Panc1 (cell line): ENCODE measurements at regions not wholly inside any gene's neighbourhood (a gene's known extent, or its start where the extent isn't known, plus 50 kb on each side); places are given as distances from the start of the nearest gene placed in this dataset.

ENCODE experiments used
- ATAC-seq: fragments of 200-7000 bp; cut with Tn5 transposase; 2 replicates; pipeline ENCODE4 v1.9.1; 2020; ENCODE audit warnings: mild to moderate bottlenecking, moderate library complexity
- BruUV-seq: library from RNA; stranded (reverse); fragments of 400-500 nt; replicated peaks from 2 replicates; lab custom pipeline; 2021; lab: Mats Ljungman, UMichigan
- CTCF ChIA-PET: fragments of 300-600 bp; sonication (Branson Sonifier 250); formaldehyde crosslinking; loops from one replicate; lab custom pipeline; 2022; ENCODE audit warnings: antibody characterized with exemption; lab: Charles Lee
- POLR2A ChIA-PET: fragments of 300-600 bp; sonication (Branson Sonifier 250); formaldehyde crosslinking; loops from one replicate; lab custom pipeline; 2022; ENCODE audit warnings: antibody characterized with exemption; lab: Charles Lee
- DNase-seq: peaks from one replicate; pipeline ENCODE4 v3.0.0-alpha.2; 2010; ENCODE audit warnings: low read depth, low spot score
- H3K27ac ChIP-seq: 2 replicates; pipeline ENCODE4 v1.5.1; 2011; ENCODE audit warnings: mild to moderate bottlenecking, low read length, inconsistent platforms
- H3K27me3 ChIP-seq: fragments of 200-500 bp; sonication (Bioruptor generic); 2 replicates; pipeline ENCODE4 v1.6.0; 2014; ENCODE audit warnings: low read length, inconsistent platforms; ENCODE audit not compliant: control insufficient read depth, insufficient read depth
- H3K36me3 ChIP-seq: fragments of 200-500 bp; sonication (Bioruptor generic); 2 replicates; pipeline ENCODE4 v1.5.1; 2014; ENCODE audit warnings: inconsistent platforms, mild to moderate bottlenecking, low read length, moderate library complexity; ENCODE audit not compliant: control insufficient read depth, insufficient read depth
- H3K4me1 ChIP-seq: 2 replicates; pipeline ENCODE4 v1.5.1; 2011; ENCODE audit warnings: inconsistent platforms, mild to moderate bottlenecking, low read length, moderate library complexity; ENCODE audit not compliant: control insufficient read depth, insufficient read depth
- H3K4me3 ChIP-seq, 2 experiments: 2 replicates each; pipeline ENCODE4 v1.5.1; 2011 to 2012; ENCODE audit warnings: low read depth in 2 of 2, low read length in 2 of 2, mild to moderate bottlenecking in 2 of 2, inconsistent platforms in 1 of 2, moderate library complexity in 1 of 2
- H3K9me3 ChIP-seq: fragments of 200-500 bp; sonication (Bioruptor generic); 2 replicates; pipeline ENCODE4 v1.5.1; 2014; ENCODE audit warnings: low read depth, mild to moderate bottlenecking, inconsistent platforms, low read length, moderate library complexity; ENCODE audit not compliant: control insufficient read depth, insufficient read depth
- CTCF ChIP-seq: fragments of 450-650 bp; IDR thresholded peaks from 2 replicates; pipeline ENCODE4 v1.5.1; 2017; ENCODE audit warnings: mild to moderate bottlenecking
- POLR2AphosphoS5 ChIP-seq: IDR thresholded peaks from 2 replicates; pipeline ENCODE4 v1.6.1; 2012; ENCODE audit warnings: mild to moderate bottlenecking, low read depth, low read length, moderate library complexity
- REST ChIP-seq, 2 experiments: IDR thresholded peaks; 2 replicates each; pipeline ENCODE4 v1.6.1; 2011 to 2012; ENCODE audit warnings: low read depth in 2 of 2, control low read depth in 1 of 2, low read length in 1 of 2, mild to moderate bottlenecking in 1 of 2, moderate library complexity in 1 of 2; ENCODE audit not compliant: insufficient read depth in 1 of 2
- SIN3A ChIP-seq: IDR thresholded peaks from 2 replicates; pipeline ENCODE4 v1.6.1; 2012; ENCODE audit warnings: low read depth, mild to moderate bottlenecking, low read length, moderate library complexity, borderline replicate concordance; ENCODE audit not compliant: insufficient read depth
- TCF7L2 ChIP-seq: IDR thresholded peaks from 2 replicates; pipeline ENCODE4 v1.6.1; 2011; ENCODE audit warnings: mild to moderate bottlenecking, low read depth, low read length, inconsistent platforms
- in situ Hi-C: cut with HindIII; loops from 2 replicates; pipeline ENCODE4 v1.10.0; 2016; ENCODE audit warnings: low sequenced_read_pairs, low pct_unique_long_range_greater_than_20kb
- intact Hi-C: fragments of 100-400 bp; cut with micrococcal nuclease; formaldehyde crosslinking; loops from one replicate; pipeline ENCODE4 v1.10.0; 2022; ENCODE audit not compliant: unreplicated experiment

- POLR2A ChIA-PET: no interaction called here
- Histone ChIP-seq H3K9me3 (no peaks in the 10 kb centered on the region), H3K4me1 (no peaks in the 10 kb centered on the region), H3K27ac (no peak overlapping the region), H3K27me3 (no peaks in the 10 kb centered on the region), H3K36me3 (no peaks in the 10 kb centered on the region), H3K4me3 (no peak overlapping the region)
- in situ Hi-C loops: no loop called here
- no peak for ATAC-seq
- TF ChIP-seq REST (IDR thresholded peaks at IDR 0.05; ENCODE audit: insufficient read depth in 1 of 2, low read depth in 2 of 2, low read length in 1 of 2) (no peak), POLR2AphosphoS5 (no peak), SIN3A (no peak), TCF7L2 (no peak), CTCF (no peak)
- DNase-seq: no peak
- CTCF ChIA-PET: no interaction called here
- no TSS peak for BruUV-seq
- intact Hi-C loops: no loop called here
Measured at GRCh38 chr4:36532670-36533379, 251.4 kb downstream of the DTHD1 start.

GRCh38 chr4:36533944-36534343 is 252.5 kb downstream of the DTHD1 start:
- POLR2A ChIA-PET: no interaction called here
- ATAC-seq (no peak), DNase-seq (no peak)
- Histone ChIP-seq H3K9me3 (no peaks in the 10 kb centered on the region), H3K27ac (no peak overlapping the region), H3K27me3 (no peaks in the 10 kb centered on the region), H3K36me3 (no peaks in the 10 kb centered on the region), H3K4me3 (no peak overlapping the region), H3K4me1 (no peaks in the 10 kb centered on the region)
- TF ChIP-seq SIN3A: no peak
- no peak for TF ChIP-seq REST (IDR thresholded peaks at IDR 0.05; ENCODE audit: insufficient read depth in 1 of 2, low read depth in 2 of 2, low read length in 1 of 2)
- TF ChIP-seq TCF7L2: no peak
- TF ChIP-seq CTCF: no peak
- TF ChIP-seq POLR2AphosphoS5: no peak
- BruUV-seq: no TSS peak
- CTCF ChIA-PET: no interaction called here
- intact Hi-C loops: no loop called here
- in situ Hi-C loops: no loop called here
